GM12873 (cell line): ENCODE measurements at regions not wholly inside any gene's neighbourhood (a gene's known extent, or its start where the extent isn't known, plus 50 kb on each side); places are given as distances from the start of the nearest gene placed in this dataset.

ENCODE experiments used
- TF ChIP-seq, protein P1 (sequence below): IDR thresholded peaks from 2 replicates; pipeline ENCODE4 v1.5.1; 2012; ENCODE audit warnings: low read depth, mild to moderate bottlenecking, moderate library complexity, low read length, control low read depth; ENCODE audit not compliant: insufficient read depth; ENCODE audit errors: missing control alignments

DNA sequence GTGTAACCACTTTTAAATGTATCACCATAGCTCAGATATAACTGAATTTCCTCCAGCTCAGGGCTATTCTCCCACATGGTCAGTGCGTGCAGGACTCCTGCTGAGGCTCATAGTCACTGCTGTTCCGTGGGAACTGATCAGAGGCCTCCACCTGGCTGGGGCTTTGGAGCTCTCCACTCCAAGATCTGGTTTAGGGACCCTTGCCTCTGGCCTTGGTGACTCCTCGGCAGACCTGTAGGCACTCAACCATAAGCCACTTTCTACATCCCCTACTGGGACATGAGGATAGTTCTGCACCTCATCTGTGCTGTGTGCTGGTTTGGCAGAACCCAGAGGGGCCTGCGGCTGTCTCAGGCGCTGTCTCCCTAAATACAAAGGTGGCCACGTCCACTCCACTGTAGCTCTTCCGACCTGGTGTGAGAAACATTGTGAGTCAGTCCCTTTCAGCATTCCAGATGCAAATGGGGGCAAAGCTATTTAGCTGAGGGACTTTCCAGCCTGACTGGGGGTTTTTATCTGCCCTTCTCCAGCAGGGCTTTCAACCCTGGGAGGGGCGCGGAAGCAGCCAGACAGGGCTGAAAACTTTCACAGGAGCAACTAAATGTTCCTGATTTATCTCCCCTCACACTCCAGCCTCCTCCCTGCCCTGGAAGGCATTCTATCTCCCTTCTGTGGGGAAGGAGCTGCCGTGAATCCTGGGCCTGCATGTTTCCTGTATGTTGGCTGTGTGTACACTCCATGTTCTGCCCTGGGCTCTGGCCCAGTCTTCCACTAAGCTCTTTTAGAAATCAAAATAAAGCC is 218.3 kb upstream of the DAAM1 start:
- TF ChIP-seq, protein P1, sequence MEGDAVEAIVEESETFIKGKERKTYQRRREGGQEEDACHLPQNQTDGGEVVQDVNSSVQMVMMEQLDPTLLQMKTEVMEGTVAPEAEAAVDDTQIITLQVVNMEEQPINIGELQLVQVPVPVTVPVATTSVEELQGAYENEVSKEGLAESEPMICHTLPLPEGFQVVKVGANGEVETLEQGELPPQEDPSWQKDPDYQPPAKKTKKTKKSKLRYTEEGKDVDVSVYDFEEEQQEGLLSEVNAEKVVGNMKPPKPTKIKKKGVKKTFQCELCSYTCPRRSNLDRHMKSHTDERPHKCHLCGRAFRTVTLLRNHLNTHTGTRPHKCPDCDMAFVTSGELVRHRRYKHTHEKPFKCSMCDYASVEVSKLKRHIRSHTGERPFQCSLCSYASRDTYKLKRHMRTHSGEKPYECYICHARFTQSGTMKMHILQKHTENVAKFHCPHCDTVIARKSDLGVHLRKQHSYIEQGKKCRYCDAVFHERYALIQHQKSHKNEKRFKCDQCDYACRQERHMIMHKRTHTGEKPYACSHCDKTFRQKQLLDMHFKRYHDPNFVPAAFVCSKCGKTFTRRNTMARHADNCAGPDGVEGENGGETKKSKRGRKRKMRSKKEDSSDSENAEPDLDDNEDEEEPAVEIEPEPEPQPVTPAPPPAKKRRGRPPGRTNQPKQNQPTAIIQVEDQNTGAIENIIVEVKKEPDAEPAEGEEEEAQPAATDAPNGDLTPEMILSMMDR = no peak

DNA sequence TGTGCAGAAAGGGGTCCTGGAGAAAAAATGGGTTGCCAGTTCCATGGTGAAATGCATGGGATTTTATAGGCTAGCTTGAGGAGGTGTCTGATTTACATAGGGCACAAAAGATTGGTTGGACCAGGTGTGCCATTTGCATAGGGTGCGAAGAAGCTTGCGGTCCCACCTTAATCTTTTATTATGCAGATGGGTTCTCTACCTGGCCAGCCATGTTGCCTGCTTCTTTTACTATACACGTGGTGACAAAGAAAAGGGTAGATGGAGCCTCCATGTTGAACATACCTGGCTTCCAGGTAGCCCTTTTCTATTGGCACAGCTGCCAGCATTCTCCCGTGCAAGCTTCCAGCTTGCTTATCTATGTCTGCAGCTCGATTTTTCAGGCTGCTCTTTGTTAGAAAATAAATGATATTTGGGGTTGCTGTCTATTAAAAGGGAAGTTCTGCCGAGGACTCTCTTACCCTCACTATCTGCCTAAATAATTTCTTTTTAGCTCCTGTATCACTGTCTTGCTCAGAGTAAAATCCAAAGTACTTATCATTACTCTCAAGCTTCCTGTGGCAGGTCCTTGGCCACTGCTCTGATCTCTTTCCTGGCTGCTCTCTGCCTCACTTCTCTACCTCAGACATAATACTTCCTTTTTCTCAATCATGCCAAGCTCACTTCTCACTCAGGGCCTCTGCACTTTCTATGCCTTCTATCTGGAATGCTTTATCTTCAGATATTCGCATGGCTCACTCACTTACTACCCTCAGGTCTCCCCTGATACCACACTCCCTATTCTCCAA is 216.0 kb upstream of the DAAM1 start:
- TF ChIP-seq, protein P1 = no peak

DNA sequence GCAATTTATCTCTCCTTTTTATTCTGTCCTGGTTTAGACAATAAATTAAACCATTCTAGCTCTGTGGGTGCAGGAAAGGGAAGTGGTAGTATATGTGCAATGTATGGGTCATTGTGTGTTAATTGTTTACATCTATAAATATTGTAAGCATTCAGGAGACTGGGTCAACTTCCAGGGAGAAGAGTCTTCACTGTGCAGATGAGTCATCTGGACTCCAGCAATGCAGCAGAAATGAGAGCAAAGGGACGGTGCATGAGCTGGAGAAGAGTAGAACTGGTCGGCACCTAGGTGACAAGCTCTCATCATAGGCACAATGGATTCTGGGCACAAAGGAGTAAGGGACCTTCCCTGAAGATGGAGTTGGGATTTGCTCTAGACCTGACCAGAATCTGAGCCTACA is 211.1 kb upstream of the DAAM1 start:
- TF ChIP-seq, protein P1 = no peak

DNA sequence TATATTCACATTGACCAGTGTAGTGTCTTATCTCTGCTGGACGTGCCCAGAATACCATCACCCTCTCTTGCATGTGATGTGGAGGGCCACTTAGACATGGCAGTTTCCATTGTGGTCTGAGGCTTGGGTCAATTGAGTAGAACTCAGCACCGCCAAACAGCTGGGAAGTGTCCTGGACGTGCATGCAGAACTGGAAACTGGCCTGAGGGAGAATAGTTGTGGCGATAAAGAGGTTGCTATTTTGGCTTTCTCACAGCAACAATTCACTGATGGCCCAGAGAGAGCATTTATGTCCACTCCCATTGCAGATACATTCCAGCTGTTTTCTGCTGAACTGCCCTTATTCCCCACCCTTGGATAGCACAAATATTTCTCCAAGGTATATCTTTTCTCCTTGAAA is 210.1 kb upstream of the DAAM1 start:
- TF ChIP-seq, protein P1 = no peak

DNA sequence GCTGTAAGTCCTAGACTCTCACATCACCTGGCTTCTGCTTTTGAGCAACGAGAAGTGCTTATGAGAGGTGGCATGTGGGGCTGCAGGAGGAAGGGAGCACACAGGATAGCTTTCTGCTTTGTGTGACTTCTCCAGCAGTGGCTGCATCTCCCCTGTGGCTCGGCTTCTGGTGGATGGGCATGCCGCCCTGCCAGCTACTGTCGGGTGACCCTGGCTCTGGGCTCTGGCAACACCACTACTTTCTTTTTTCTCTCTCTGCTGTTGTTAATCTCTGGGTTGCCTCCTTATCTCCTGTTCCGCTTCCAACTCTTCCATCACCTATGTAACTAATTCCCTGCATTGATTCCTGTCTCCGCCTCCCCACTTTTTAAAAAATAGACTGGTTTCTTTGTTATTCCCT is 209.1 kb upstream of the DAAM1 start:
- TF ChIP-seq, protein P1 = no peak

DNA sequence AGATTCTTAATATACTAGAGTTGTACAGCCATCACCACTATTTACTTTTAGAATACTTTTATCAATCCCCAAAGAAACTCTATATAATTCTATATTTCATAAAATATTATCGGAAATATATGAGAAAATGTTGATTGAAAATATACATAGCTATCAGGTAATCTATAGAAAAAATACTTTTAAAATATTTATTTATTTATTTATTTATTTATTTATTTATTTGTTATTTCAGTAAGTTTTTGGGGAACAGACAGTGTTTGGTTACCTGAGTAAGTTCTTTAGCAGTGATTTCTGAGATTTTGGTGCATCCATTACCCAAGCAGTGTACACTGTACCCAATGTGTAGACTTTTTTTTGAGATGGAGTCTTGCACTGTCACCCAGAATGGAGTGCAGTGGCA is 206.6 kb upstream of the DAAM1 start:
- TF ChIP-seq, protein P1 = no peak

DNA sequence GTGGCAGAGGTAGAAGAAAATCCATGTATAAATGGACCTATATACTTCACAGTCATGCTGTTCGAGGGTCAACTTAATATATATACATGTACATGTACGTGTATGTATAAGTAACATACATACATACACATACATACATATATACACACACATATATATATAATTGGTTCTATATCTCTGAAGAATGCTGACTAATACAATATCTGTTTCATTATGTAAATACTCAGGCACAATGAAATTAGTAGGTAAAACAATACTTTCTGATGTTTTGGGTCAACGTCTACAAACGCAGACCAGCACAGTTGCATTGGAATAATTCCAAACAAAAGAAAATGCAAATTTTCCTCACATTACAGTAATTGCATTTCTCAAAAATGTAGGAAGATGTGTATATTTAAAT is 202.7 kb upstream of the DAAM1 start:
- TF ChIP-seq, protein P1 = no peak
